Panc1 (cell line): ENCODE measurements at regions not wholly inside any gene's neighbourhood (a gene's known extent, or its start where the extent isn't known, plus 50 kb on each side); places are given as distances from the start of the nearest gene placed in this dataset.

Experiments
- POLR2AphosphoS5 ChIP-seq: IDR thresholded peaks from 2 replicates; pipeline ENCODE4 v1.6.1; 2012; ENCODE audit warnings: mild to moderate bottlenecking, low read depth, low read length, moderate library complexity
- SIN3A ChIP-seq: IDR thresholded peaks from 2 replicates; pipeline ENCODE4 v1.6.1; 2012; ENCODE audit warnings: low read depth, mild to moderate bottlenecking, low read length, moderate library complexity, borderline replicate concordance; ENCODE audit not compliant: insufficient read depth

GRCh38 chr4:180304321-180304720, 1938.9 kb upstream of the TENM3 start:
- TF ChIP-seq POLR2AphosphoS5 (no peak), SIN3A (no peak)
